GM13976 (cell line): ENCODE measurements at regions not wholly inside any gene's neighbourhood (a gene's known extent, or its start where the extent isn't known, plus 50 kb on each side); places are given as distances from the start of the nearest gene placed in this dataset.

Experiments used
- DNase-seq: peaks from one replicate; pipeline ENCODE4 v3.0.0; 2012; ENCODE audit warnings: low spot score
- CTCF ChIP-seq: IDR thresholded peaks from 2 replicates; pipeline ENCODE4 v1.5.1; 2012; ENCODE audit warnings: borderline replicate concordance, mild to moderate bottlenecking; ENCODE audit not compliant: insufficient read depth; ENCODE audit errors: extremely low read depth, missing control alignments, control extremely low read depth
- in situ Hi-C: fragments of 300-500 bp; cut with MboI; formaldehyde crosslinking; loops from one replicate; pipeline ENCODE4 v1.12.0; 2022; ENCODE audit warnings: low sequenced_read_pairs, mixed read lengths, inconsistent platforms; ENCODE audit not compliant: unreplicated experiment

DNA sequence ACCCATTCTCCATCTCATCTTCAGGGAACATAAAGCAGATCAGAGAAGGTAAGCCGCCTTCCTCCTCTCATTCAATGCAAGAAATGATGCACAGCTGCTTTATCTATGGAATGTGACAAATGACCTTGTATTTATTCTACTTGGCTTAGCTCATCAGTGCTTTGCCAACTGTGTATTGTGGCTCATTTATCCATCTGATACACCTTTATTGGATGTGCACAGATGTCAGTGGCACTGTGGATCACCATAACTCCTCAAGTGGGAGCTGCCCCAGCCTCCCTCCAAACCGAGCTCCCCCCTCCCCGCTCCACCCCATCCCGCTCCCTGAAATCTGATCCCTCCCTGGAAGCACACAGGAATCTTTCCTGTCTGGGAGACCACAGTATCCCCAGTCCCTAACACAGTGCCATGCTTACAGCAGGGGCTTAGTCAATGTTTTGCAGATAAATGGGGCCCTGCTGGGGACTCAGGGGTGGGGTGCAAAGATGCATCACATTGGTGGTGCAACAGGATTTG lies 156.0 kb upstream of the RAB4A start:
- in situ Hi-C loops, result no loop called here
- DNase-seq, result no peak
- TF ChIP-seq CTCF, result no peak

DNA sequence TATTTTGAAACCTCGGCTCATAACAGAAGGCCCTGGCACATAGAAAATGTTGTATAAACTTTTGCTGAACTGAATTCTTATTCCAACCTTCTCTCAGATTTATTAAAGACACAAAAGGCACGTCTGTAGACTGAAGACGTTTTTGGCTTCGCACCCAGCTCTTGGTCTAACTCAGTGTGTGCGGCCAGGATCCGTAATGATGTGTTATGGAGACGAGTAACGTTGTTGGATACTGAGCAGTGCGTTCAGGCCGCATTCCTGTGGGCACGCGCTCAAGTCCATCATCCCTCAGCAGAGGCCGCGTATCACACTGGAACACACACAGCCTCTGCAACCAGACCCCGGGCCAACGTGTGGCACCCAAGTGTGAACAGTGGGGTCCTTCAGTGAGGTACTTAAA lies 154.8 kb upstream of the RAB4A start:
- in situ Hi-C loops, result no loop called here
- no peak for DNase-seq
- no peak for TF ChIP-seq CTCF

GRCh38 chr1:229117664-229118300 lies 153.1 kb upstream of the RAB4A start:
- in situ Hi-C loops, result no loop called here
- TF ChIP-seq CTCF, result no peak
- no peak for DNase-seq

GRCh38 chr1:229118477-229119061 lies 152.3 kb upstream of the RAB4A start:
- in situ Hi-C loops, result no loop called here
- TF ChIP-seq CTCF, result no peak
- no peak for DNase-seq

DNA sequence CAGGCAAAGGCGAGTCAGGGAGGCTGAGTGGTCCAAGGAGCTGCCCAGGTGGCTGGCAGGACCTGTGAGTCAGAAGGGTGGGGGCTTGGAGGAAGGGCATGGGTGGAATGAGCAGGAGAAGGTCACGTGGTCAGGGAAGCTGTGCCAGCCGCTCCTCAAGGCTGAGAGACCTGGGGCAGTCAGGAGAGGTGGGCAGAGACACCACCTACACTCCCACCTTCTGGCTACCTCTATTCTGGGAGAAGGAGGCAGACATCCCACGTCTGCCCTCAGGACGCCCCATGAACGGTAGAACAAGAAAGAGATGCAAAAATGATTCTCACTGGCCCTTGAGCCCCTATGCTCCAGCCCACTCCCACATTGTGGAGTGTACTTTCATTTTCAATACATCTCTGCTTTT lies 151.8 kb upstream of the RAB4A start:
- no peak for DNase-seq
- in situ Hi-C loops, result no loop called here
- no peak for TF ChIP-seq CTCF

DNA sequence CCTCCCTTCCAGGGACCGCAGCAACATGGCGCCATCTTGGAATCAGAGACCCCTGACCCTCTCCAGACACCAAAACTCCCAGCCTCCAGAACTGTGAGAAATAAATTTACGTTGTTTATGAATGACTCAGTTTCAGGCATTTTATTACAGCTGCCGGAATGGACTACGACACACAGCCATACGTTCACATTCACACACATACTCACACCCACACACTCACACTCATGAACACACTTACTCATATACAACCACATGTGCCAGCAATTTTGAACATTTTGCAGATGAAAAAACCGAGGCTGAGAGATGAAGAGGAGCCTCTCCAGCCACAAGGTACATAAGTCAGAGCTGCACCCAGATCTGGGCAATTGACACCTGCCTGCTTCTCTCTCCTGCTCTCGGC lies 151.0 kb upstream of the RAB4A start:
- in situ Hi-C loops, result no loop called here
- DNase-seq, result no peak
- TF ChIP-seq CTCF, result no peak
